HG03565 (cell line): ENCODE measurements at regions not wholly inside any gene's neighbourhood (a gene's known extent, or its start where the extent isn't known, plus 50 kb on each side); places are given as distances from the start of the nearest gene placed in this dataset.

ENCODE experiments used
- ATAC-seq: cut with Tn5 transposase; IDR thresholded peaks from one replicate; pipeline ENCODE4 v1.9.1; 2021; ENCODE audit warnings: mild to moderate bottlenecking, moderate library complexity; ENCODE audit not compliant: unreplicated experiment

DNA sequence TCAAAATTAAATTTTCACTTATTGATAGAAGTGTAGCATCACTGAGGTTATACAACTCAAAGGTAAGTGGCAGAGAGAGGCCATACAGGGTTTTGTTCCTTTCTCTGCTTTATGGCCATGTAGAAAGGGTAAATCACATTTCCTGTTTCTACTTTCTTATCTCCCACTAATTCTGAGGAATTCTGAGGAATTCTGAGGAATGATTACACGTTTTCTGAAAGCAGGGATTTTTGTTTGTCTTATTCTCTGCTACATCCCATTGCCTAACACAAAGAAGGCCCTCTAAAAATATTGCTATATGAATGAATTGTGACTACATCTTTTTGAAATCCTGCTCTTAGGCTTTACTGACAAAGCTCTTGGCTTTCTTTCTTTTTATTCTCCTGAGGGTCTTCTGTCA lies 516.9 kb upstream of the ZNF608 start:
- no peak for ATAC-seq

GRCh38 chr5:125266106-125266505 lies 519.7 kb upstream of the ZNF608 start:
- ATAC-seq: no peak

DNA sequence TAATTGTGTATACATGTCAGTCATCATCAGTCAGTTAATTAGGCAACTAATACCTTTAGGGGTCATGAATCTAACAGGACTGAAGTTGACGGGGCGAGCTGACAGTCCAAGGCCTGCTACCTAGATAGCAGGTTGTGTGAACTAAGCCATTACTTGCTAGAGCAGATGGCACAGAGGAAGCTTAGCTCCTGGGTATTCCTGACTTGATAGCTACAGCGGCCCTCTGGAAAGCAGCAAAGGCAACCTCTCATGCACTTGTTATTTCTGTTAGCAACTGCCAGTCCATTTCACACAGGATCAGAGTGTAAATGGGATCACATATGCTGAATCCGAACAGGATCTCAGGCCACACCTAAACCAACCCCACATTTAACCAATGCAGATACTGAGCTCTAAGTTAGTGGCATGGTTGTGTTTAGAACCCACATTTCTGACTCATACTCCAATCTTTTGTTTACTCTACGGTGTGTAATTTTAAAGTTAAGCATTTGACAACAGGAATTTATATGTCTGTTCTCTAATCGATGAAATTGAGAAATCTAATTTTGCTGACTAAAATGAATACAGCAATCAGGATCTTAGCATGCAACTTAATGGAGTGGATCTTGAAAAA lies 521.3 kb upstream of the ZNF608 start:
- no peak for ATAC-seq

GRCh38 chr5:125269926-125270325 lies 523.5 kb upstream of the ZNF608 start:
- ATAC-seq: no peak

- no peak for ATAC-seq
These were observed 525.9 kb upstream of the ZNF608 start for GRCh38 chr5:125272357-125272756.

DNA sequence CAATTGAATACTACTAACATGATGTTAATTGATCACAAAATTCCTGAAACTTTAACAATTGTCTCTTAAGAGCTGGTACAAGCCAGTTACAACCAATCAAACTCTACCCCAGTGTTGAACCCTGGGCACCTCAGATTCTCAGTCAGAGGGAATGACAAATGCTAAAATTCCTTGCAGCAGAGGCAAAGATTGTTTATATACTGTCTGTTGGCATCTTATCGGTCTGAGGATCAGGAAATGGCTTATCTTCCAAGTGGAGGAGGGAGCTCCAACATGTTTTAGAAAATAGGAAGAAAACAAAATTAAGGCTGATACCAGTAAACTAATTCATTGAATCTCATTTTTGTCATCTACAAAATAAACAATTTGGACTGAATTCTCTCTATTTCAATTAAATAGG lies 527.8 kb upstream of the ZNF608 start:
- ATAC-seq: no peak

- ATAC-seq: no peak
These were observed 528.7 kb upstream of the ZNF608 start for GRCh38 chr5:125274938-125275724.

DNA sequence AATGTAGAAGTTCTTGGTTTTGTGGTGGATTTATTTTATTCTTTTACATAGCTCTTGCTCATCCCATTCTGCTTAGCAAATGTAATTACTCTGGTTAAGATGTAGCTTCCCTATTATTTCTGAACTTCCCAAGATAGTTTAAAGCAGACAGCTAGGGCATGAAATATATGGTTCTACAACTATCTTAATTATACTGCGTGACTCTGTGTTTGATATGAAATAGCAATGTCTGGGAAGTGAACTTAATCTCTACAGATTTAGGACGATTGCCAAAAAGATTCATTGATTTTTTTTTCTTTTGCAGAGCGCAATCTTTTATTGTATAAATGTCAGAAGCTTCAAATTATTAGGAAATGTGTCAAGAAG lies 529.3 kb upstream of the ZNF608 start:
- no peak for ATAC-seq

GRCh38 chr5:125276096-125276495 lies 529.7 kb upstream of the ZNF608 start:
- ATAC-seq: no peak

GRCh38 chr5:125277494-125278154 lies 531.2 kb upstream of the ZNF608 start:
- no peak for ATAC-seq

DNA sequence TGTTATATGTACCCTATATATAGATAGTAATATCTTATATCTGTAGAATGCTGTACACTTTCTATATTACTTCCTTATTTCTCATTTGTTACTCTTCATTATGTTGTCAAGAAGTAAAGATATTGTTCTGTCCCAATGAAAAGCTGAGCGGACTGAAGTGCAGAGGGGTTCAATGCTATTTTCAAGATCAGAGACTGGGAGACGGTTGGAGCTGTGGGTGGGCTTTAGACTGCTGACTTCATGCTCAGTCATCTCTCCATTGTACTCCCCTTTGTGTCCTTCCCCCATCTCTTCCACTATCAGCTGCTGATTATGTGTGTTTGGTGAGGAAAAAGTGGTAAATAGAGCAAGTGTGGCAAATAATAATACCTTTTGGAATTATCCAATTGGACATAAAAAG lies 532.3 kb upstream of the ZNF608 start:
- ATAC-seq: no peak

DNA sequence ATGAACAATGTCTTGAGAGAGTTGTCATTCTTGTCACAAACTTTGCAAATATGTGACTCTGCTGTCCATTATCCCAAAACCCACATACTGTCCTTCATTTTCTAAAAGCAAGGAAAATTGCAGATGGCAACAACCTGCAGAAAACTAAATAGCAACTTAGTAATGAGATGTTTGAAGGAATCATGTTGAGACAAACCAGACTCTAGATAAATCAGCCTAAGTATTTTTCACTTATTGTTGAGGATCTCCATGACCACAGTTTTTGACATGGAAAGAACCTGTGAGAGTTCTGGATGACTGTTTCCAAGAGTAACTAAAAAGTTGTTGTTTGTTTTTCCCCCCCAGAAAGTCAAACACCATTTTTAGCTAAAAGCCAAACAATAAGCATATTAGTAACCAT lies 535.2 kb upstream of the ZNF608 start:
- no peak for ATAC-seq

- no peak for ATAC-seq
These were observed 536.9 kb upstream of the ZNF608 start for GRCh38 chr5:125283372-125283771.

DNA sequence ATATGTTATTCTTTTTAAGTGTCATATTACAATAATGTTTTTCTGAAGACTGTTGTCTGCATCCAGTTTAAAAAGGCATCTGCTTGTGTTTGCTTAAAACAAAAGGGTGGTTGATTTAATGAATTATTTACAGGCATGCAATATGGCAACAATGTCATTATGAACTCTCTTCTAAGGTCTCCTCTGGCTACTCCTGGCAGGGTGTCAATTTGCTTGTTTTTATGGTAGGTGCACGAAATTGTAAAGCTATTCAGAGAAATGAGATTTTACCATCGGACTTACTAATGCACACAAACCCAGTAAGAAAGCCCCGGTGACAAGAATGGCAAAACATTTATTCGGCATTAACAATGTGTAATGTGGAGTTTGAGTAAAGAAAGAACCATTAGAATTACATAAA lies 539.8 kb upstream of the ZNF608 start:
- ATAC-seq: no peak

- no peak for ATAC-seq
These were observed 543.2 kb upstream of the ZNF608 start for GRCh38 chr5:125289606-125290005.

- ATAC-seq: no peak
These were observed 544.5 kb upstream of the ZNF608 start for GRCh38 chr5:125290935-125291334.

DNA sequence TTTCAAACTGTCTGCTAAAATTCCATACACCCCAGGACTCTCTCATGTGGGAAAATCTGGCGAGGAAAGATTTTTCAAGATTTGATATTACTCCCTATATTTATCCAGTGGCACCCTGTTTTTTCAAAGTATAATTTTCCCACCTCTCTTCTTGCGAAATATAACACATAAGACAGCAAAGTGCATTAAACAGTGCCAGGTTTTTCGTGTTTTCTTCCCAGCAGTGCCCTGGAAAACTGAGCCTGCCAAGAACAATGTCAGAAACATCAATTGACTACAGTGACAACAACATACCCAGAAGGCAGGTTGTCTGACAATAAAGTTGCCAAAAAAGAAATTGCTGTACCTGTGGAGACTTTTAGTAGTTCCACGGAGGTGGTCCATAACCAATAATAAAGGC lies 545.0 kb upstream of the ZNF608 start:
- no peak for ATAC-seq

GRCh38 chr5:125293223-125293622 lies 546.8 kb upstream of the ZNF608 start:
- no peak for ATAC-seq

GRCh38 chr5:125293726-125294125 lies 547.3 kb upstream of the ZNF608 start:
- ATAC-seq: no peak

- no peak for ATAC-seq
These were observed 548.4 kb upstream of the ZNF608 start for GRCh38 chr5:125294844-125295243.

DNA sequence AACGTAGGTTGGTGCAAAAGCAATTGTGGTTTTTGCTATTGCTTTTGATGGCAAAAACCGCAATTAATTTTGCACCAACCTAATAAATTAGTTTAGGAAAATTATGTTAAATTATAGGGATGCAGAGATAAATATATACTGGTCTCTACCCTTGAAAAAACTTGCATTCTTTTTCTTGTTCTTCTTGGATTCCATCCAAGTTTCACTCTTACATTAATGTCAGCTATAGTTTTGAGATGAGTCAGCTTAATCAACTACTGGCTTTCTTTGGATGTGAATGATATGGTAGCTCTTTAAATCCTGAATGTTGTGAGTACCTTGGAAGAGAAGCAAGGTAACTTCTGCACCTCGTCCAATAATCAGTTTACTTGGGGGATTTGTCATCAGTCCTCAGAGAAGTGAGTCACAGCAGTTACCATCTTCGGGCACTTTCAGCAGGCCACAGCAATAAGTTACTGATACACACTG lies 549.0 kb upstream of the ZNF608 start:
- ATAC-seq: no peak

DNA sequence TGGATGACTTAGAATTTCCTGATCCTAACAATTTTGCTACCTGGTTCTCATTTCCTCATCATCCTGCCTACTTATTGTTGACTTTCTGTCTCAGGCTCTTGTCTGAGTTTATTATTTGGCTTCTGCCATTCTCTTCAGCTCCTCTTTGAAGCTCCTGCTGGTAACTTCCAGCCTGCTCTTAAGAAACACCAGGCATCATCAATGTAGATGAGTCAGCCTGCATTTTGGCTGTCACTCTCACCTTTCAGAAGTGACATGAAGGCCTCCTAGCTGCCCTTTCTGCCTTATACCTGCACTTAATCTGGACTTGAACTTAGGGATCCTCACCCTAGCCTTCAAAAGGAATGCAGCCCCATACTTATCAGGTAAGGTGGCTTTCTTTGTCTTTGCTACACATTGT lies 551.8 kb upstream of the ZNF608 start:
- no peak for ATAC-seq
